Testis (tissue), 2 donors: ENCODE measurements at regions not wholly inside any gene's neighbourhood (a gene's known extent, or its start where the extent isn't known, plus 50 kb on each side); places are given as distances from the start of the nearest gene placed in this dataset.

Source experiments
- CTCF ChIP-seq, 3 experiments: fragments of 450-650 bp in 2 of 3; fragments of 200-600 bp in 1 of 3; sonication (generic) in 1 of 3; IDR thresholded peaks; one replicate each; pipeline ENCODE4 v1.5.1; 2016 to 2019; ENCODE audit warnings: antibody characterized with exemption in 3 of 3, mild to moderate bottlenecking in 2 of 3, moderate library complexity in 1 of 3
- POLR2A ChIP-seq: fragments of 450-650 bp; IDR thresholded peaks from one replicate; pipeline ENCODE4 v1.6.1; 2017; ENCODE audit warnings: antibody characterized with exemption, mild to moderate bottlenecking, moderate library complexity

GRCh38 chr13:72341904-72342303 is 385.5 kb downstream of the MZT1 start:
- TF ChIP-seq CTCF (IDR thresholded peaks at IDR 0.05) (no peak), POLR2A (no peak)
